Lower leg skin (tissue), 3 donors: ENCODE measurements at regions not wholly inside any gene's neighbourhood (a gene's known extent, or its start where the extent isn't known, plus 50 kb on each side); places are given as distances from the start of the nearest gene placed in this dataset.

Source experiments
- CTCF ChIP-seq, 3 donors: fragments of 450-650 bp; IDR thresholded peaks; one replicate each; pipeline ENCODE4 v1.5.1; 2016; ENCODE audit warnings: antibody characterized with exemption in 3 of 3, mild to moderate bottlenecking in 3 of 3, moderate library complexity in 2 of 3
- POLR2A ChIP-seq, 2 donors: fragments of 450-650 bp; IDR thresholded peaks; one replicate each; pipeline ENCODE4 v1.6.1; 2016 to 2017; ENCODE audit warnings: antibody characterized with exemption in 2 of 2, mild to moderate bottlenecking in 1 of 2, moderate library complexity in 1 of 2

DNA sequence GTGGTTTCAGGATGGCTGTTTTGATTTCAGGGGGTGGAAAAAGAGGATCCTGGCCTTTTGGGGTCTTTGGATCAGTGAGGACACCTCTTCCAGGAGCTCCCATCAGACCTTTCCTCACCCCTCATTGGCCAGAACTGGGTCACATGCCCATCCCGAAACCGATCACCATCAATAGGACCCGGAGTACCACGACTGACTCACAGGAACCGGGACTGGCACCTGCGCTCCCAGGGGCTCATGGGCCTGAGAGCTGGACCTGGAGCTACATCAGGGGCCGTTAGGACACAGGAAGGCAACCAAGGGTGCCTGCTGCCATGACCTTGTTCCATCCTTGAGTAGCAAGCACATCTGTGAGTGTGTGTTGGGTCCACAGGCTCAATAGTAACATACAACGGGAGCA is 180.4 kb downstream of the BMP7 start:
- TF ChIP-seq CTCF (IDR thresholded peaks at IDR 0.05) (no peak), POLR2A (IDR thresholded peaks at IDR 0.05) (no peak)
